ENCODE measurements at regions not wholly inside any gene's neighbourhood (a gene's known extent, or its start where the extent isn't known, plus 50 kb on each side); places are given as distances from the start of the nearest gene placed in this dataset.

DNA sequence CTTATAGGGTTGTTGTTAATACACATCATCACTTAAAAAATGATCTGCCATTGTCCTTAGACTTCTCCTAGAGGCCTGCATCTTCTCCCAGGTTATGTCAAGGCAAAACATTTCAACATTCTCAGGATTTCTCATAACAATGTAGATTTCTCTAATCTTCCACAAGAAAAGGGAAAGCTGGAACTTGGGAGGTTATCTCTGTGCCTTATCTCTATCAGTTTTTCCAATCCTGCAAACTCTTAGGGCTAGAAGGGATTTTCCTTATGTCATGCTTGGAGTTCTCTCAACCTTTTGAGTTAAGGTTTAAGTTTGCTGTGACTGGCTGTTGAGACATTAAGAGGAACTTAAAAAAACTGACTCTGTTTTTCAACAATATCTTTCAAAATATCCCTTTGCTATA is 300.6 kb upstream of the TFPI start:
- Histone ChIP-seq H4K20me1 (ENCODE audit: insufficient read depth, low read length) (no peaks in the 10 kb centered on the region), H3K9me1 (ENCODE audit: insufficient read depth, low read length) (no peaks in the 10 kb centered on the region), H3K27me3 (ENCODE audit: control insufficient read depth, insufficient read depth, low read length) (no peaks in the 10 kb centered on the region), H3K4me2 (ENCODE audit: low read depth, low read length) (no peak overlapping the region), H2BK120ac (ENCODE audit: low read depth, low read length) (no peak overlapping the region), H3K23ac (ENCODE audit: low read depth, low read length) (no peak overlapping the region), H3K36me3 (ENCODE audit: control insufficient read depth, insufficient read depth, low read length) (no peaks in the 10 kb centered on the region), H2AFZ (replicated peaks; ENCODE audit: low read length, poor library complexity) (no peak overlapping the region), H3K4me3 (ENCODE audit: insufficient read depth, low read depth, low read length) (no peak overlapping the region), H3K14ac (replicated peaks; ENCODE audit: low read depth, low read length) (no peak overlapping the region), H3K27ac (ENCODE audit: insufficient read depth, low read length) (no peak overlapping the region), H3K4ac (ENCODE audit: low read depth, low read length) (no peak overlapping the region), H2BK5ac (ENCODE audit: low read depth, low read length, poor library complexity, severe bottlenecking) (no peak overlapping the region), H3K18ac (ENCODE audit: low read depth, low read length) (no peak overlapping the region), H2AK5ac (ENCODE audit: low read depth, low read length) (no peak overlapping the region), H2BK15ac (ENCODE audit: low read depth, low read length) (no peak overlapping the region), H4K91ac (ENCODE audit: insufficient read depth, low read depth, low read length) (no peak overlapping the region), H3K9ac (ENCODE audit: low read depth, low read length) (no peak overlapping the region), H4K8ac (ENCODE audit: low read depth in 2 of 2, low read length in 2 of 2) (no peak overlapping the region), H4K5ac (ENCODE audit: low read depth, low read length) (no peak overlapping the region), H3K56ac (ENCODE audit: extremely low read depth, insufficient read depth, low read length) (no peak overlapping the region), H3K9me3 (ENCODE audit: control insufficient read depth, insufficient read depth, low read length) (no peaks in the 10 kb centered on the region), H2BK20ac (ENCODE audit: low read depth, low read length) (no peak overlapping the region), H3K79me1 (ENCODE audit: low read depth in 1 of 2, low read length in 2 of 2) (no peaks in the 10 kb centered on the region), H3K4me1 (ENCODE audit: control insufficient read depth, insufficient read depth, low read length) (no peaks in the 10 kb centered on the region), H2AK9ac (replicated peaks; ENCODE audit: low read depth, low read length, poor library complexity) (no peak overlapping the region)
- no peak for ATAC-seq (ENCODE audit: low read depth)
- DNase-seq = no peak
- BruUV-seq (replicated peaks) = no TSS peak
- CTCF ChIA-PET = interaction anchor here (1.0 to 1.1 kb wide), 2 partner anchors 11 to 29 kb away, joined by 3 to 4 read pairs; no protein-coding TSS in a partner anchor
- in situ Hi-C loops (cut with MboI; ENCODE audit: low sequenced_read_pairs) (no loop called here), dilution Hi-C loops (cut with HindIII; ENCODE audit: low sequenced_read_pairs, unreplicated experiment) (no loop called here), intact Hi-C loops (cut with micrococcal nuclease) (no loop called here)
- TF ChIP-seq, protein P1, sequence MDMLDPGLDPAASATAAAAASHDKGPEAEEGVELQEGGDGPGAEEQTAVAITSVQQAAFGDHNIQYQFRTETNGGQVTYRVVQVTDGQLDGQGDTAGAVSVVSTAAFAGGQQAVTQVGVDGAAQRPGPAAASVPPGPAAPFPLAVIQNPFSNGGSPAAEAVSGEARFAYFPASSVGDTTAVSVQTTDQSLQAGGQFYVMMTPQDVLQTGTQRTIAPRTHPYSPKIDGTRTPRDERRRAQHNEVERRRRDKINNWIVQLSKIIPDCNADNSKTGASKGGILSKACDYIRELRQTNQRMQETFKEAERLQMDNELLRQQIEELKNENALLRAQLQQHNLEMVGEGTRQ (IDR thresholded peaks at IDR 0.05; ENCODE audit: low read depth, low read length) = no peak
- TF ChIP-seq NFE2L2 (IDR thresholded peaks at IDR 0.05; ENCODE audit: low read depth, low read length) (no peak), CEBPB (IDR thresholded peaks at IDR 0.05; ENCODE audit: low read depth, low read length) (no peak), BHLHE40 (IDR thresholded peaks at IDR 0.05; ENCODE audit: low read depth, low read length) (no peak), RFX5 (IDR thresholded peaks at IDR 0.05; ENCODE audit: low read depth, low read length) (no peak), SMC3 (IDR thresholded peaks at IDR 0.05; ENCODE audit: low read depth, low read length) (no peak), CHD1 (IDR thresholded peaks at IDR 0.05; ENCODE audit: low read depth, low read length) (no peak), MAFK (IDR thresholded peaks at IDR 0.05; ENCODE audit: low read depth, low read length) (no peak), RAD21 (IDR thresholded peaks at IDR 0.05; ENCODE audit: low read length) (no peak)
- POLR2A ChIA-PET (ENCODE audit: unreplicated experiment) = interaction anchor here (0.7 kb wide), 1 partner anchor 571 kb away, joined by 6 read pairs; no protein-coding TSS in a partner anchor
